Astrocyte of the hippocampus (primary cell): ENCODE measurements at regions not wholly inside any gene's neighbourhood (a gene's known extent, or its start where the extent isn't known, plus 50 kb on each side); places are given as distances from the start of the nearest gene placed in this dataset.
A peak's percentile ranks its signal among the peaks of the same experiment; 100 is the strongest.
"Not testable (repeated sequence)": the region's sequence is repeated elsewhere in the genome, so short reads cannot be mapped to it uniquely, and the experiment has no call there.

Experiments
- DNase-seq: peaks from one replicate; pipeline ENCODE4 v3.0.0; 2011; ENCODE audit warnings: low read depth, low spot score

GRCh38 chr10:20656886-20657285 is 240.2 kb downstream of the NEBL start:
- DNase-seq: no peak

- not testable (repeated sequence) for DNase-seq
Measured at GRCh38 chr10:20652424-20652823, 244.7 kb downstream of the NEBL start.

GRCh38 chr10:20648263-20648874 is 248.7 kb downstream of the NEBL start:
- DNase-seq: no peak

GRCh38 chr10:20647756-20648155 is 249.4 kb downstream of the NEBL start:
- no peak for DNase-seq

GRCh38 chr10:20644421-20644820 is 252.7 kb downstream of the NEBL start:
- DNase-seq: no peak

- DNase-seq: no peak
Measured at GRCh38 chr10:20641605-20642004, 255.5 kb downstream of the NEBL start.

GRCh38 chr10:20635570-20635969 is 261.5 kb downstream of the NEBL start:
- no peak for DNase-seq

- DNase-seq: no peak
Measured at GRCh38 chr10:20634839-20635238, 262.3 kb downstream of the NEBL start.

- no peak for DNase-seq
Measured at GRCh38 chr10:20633714-20634113, 263.4 kb downstream of the NEBL start.

GRCh38 chr10:20632696-20633095 is 264.4 kb downstream of the NEBL start:
- no peak for DNase-seq

- no peak for DNase-seq
Measured at GRCh38 chr10:20631229-20631628, 265.9 kb downstream of the NEBL start.

- peak; percentile 16 for DNase-seq
Measured at GRCh38 chr10:20630092-20630643, 266.9 kb downstream of the NEBL start.

GRCh38 chr10:20627946-20628507 is 269.1 kb downstream of the NEBL start:
- DNase-seq: no peak

GRCh38 chr10:20627087-20627486 is 270.0 kb downstream of the NEBL start:
- no peak for DNase-seq

GRCh38 chr10:20625868-20626267 is 271.2 kb downstream of the NEBL start:
- DNase-seq: no peak

GRCh38 chr10:20624642-20625041 is 272.5 kb downstream of the NEBL start:
- peak; percentile 15 for DNase-seq

GRCh38 chr10:20623546-20623945 is 273.6 kb downstream of the NEBL start:
- peak; percentile 6 for DNase-seq

- DNase-seq: peak; percentile 81
Measured at GRCh38 chr10:20622531-20623211, 274.4 kb downstream of the NEBL start.

- DNase-seq: no peak
Measured at GRCh38 chr10:20620981-20621380, 276.1 kb downstream of the NEBL start.

- DNase-seq: no peak
Measured at GRCh38 chr10:20618011-20618547, 279.0 kb downstream of the NEBL start.

- no peak for DNase-seq
Measured at GRCh38 chr10:20616918-20617810, 279.9 kb downstream of the NEBL start.
